Fibroblast of mammary gland (primary cell): ENCODE measurements at regions not wholly inside any gene's neighbourhood (a gene's known extent, or its start where the extent isn't known, plus 50 kb on each side); places are given as distances from the start of the nearest gene placed in this dataset.

Source experiments
- DNase-seq: peaks from one replicate; pipeline ENCODE4 v3.0.0-alpha.2; 2010; ENCODE audit warnings: low read depth
- H3K4me3 ChIP-seq: 2 replicates; pipeline ENCODE4 v1.5.1; 2011; ENCODE audit warnings: low read depth, mild to moderate bottlenecking, low read length, moderate library complexity; ENCODE audit not compliant: control insufficient read depth
- CTCF ChIP-seq: conservative IDR thresholded peaks from 2 replicates; pipeline ENCODE4 v1.5.1; 2011; ENCODE audit warnings: low read depth, low read length, inconsistent platforms; ENCODE audit not compliant: control insufficient read depth, insufficient read depth

DNA sequence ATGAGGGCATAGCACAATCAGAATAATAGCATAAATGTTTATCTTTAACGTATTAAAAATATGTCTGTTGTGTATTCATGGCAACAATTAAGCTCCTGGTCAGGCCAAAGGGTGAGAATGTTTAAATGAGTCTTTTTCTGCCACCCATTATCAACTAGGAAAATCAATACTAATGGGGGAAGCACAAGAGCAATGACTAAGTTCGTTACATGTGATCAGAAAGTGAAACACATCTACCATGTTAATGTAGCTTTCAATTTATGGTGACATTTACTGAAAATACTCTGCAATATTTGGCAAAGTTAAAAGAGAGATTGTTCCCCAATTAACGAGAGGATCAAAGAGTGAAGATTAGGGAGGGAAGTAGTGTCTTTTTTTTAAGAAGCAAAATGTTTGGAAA is 143.7 kb downstream of the NAA11 start:
- DNase-seq = no peak
- no peak for TF ChIP-seq CTCF
- H3K4me3 ChIP-seq = no peak overlapping the region

- TF ChIP-seq CTCF = no peak
- no peak for DNase-seq
- no peak overlapping the region for H3K4me3 ChIP-seq
Observed at GRCh38 chr4:79181190-79181589, 144.7 kb downstream of the NAA11 start.

DNA sequence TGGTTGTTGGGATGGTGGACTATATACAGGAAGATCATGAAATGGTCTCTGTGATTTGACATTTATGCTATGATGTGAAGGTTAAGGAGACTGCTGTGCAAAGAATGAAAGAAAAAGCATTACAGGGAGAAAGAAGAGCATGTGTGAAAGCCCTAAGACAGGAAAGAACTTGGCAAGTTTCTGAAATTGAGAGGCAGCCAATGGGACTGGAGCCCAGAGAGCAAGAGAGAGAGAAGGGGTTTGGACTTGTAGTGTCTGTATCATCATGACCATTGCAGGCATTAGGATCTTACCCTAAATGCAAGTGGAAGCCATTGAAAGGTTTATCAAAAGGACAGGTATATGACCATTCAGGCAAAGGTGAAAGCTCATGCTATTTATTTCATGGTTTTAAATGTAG is 147.1 kb downstream of the NAA11 start:
- TF ChIP-seq CTCF = no peak
- H3K4me3 ChIP-seq = no peak overlapping the region
- peak; percentile 7 for DNase-seq

- no peak for TF ChIP-seq CTCF
- no peak overlapping the region for H3K4me3 ChIP-seq
- no peak for DNase-seq
Observed at GRCh38 chr4:79177388-79177787, 148.5 kb downstream of the NAA11 start.

- no peak for TF ChIP-seq CTCF
- no peak overlapping the region for H3K4me3 ChIP-seq
- no peak for DNase-seq
Observed at GRCh38 chr4:79176351-79176750, 149.5 kb downstream of the NAA11 start.

DNA sequence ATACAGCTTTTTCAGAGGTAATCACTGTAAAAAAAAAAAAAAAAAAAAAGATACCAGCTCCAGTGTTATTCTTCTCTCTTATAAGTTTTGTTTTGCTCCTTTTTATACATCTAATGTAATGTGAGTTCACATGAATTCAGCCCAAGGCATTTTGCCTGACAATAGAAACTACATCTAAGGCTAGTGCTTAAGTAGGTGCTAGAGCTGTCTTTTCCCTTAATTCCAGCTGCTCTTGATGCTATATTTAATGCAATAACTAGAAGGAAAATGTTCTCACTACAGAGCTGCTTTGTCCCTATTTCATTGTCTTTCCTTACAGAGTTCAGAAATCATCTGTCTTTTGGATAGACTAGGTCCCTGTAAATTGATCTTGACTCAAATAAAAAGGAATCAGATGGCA is 150.1 kb downstream of the NAA11 start:
- no peak for DNase-seq
- TF ChIP-seq CTCF = no peak

More for the DNA sequence above, 150.1 kb downstream of the NAA11 start:
- no peak overlapping the region for H3K4me3 ChIP-seq
